HepG2 (cell line): ENCODE measurements at regions not wholly inside any gene's neighbourhood (a gene's known extent, or its start where the extent isn't known, plus 50 kb on each side); places are given as distances from the start of the nearest gene placed in this dataset.

Experiments
- ATAC-seq: fragments of 200-7000 bp; cut with Tn5 transposase; 3 replicates; pipeline ENCODE4 v1.9.1; 2020; ENCODE audit warnings: mild to moderate bottlenecking, moderate library complexity
- BruUV-seq: library from RNA; stranded (reverse); fragments of 400-500 nt; replicated peaks from 2 replicates; lab custom pipeline; 2021; lab: Mats Ljungman, UMichigan
- CTCF ChIA-PET: fragments of 300-600 bp; formaldehyde crosslinking; extraction: SDS; loops from one replicate; lab custom pipeline; 2021; ENCODE audit warnings: low total read pairs, inconsistent platforms, low intra/inter-chr PET ratio; lab: Yijun Ruan, JAX
- POLR2A ChIA-PET: fragments of 350-600 bp; sonication (Branson Sonifier 250); formaldehyde crosslinking; loops from one replicate; lab custom pipeline; 2020; ENCODE audit warnings: antibody characterized with exemption, inconsistent platforms; lab: Yijun Ruan, JAX
- DNase-seq: peaks from one replicate; pipeline ENCODE4 v3.0.0-alpha.2; 2015; ENCODE audit warnings: low spot score
- FAIRE-seq: peaks from 3 replicates; lab custom pipeline; 2011; peaks lifted over from hg19 to GRCh38; lab: Jason Lieb, UNC
- H2AFZ ChIP-seq: one replicate; pipeline ENCODE4 v1.6.1; 2011; ENCODE audit warnings: low read length, inconsistent platforms
- H3K27ac ChIP-seq: fragments of 300-600 bp; 3 replicates; pipeline ENCODE4 v1.8.0; 2011; ENCODE audit warnings: mixed run types, mild to moderate bottlenecking, mixed read lengths, low read length, inconsistent platforms; ENCODE audit not compliant: insufficient read depth; ENCODE audit errors: extremely low read length
- H3K27me3 ChIP-seq, 2 experiments: fragments of 200-600 bp in 1 of 2; 2 replicates in 1 of 2; 3 replicates in 1 of 2; pipeline versions ENCODE4 v1.6.0 to v1.8.0; 2011; ENCODE audit warnings: low read length in 2 of 2, mild to moderate bottlenecking in 2 of 2, moderate library complexity in 2 of 2, inconsistent platforms in 1 of 2; ENCODE audit not compliant: insufficient read depth in 2 of 2, control insufficient read depth in 1 of 2
- H3K36me3 ChIP-seq, 2 experiments: fragments of 200-600 bp in 1 of 2; replicated peaks in 1 of 2; 2 replicates in 1 of 2; 3 replicates in 1 of 2; pipeline versions ENCODE4 v1.5.1 to v1.8.0; 2011; ENCODE audit warnings: low read length in 2 of 2, inconsistent platforms in 1 of 2; ENCODE audit not compliant: insufficient read depth in 2 of 2, control insufficient read depth in 1 of 2
- H3K4me1 ChIP-seq: 2 replicates; pipeline ENCODE4 v1.5.1; 2012; ENCODE audit warnings: low read length, inconsistent platforms; ENCODE audit not compliant: insufficient read depth
- H3K4me2 ChIP-seq: 2 replicates; pipeline ENCODE4 v1.6.0; 2011; ENCODE audit warnings: low read depth, low read length, inconsistent platforms
- H3K4me3 ChIP-seq, 3 experiments: fragments of 200-600 bp in 1 of 3; sonication (generic), shearing (Covaris generic) in 1 of 3; replicated peaks in 1 of 3; 2 replicates each; pipeline ENCODE4 v1.5.1; 2011 to 2016; ENCODE audit warnings: low read length in 3 of 3, inconsistent platforms in 2 of 3, low read depth in 2 of 3, mild to moderate bottlenecking in 2 of 3, control low read depth in 1 of 3, mixed read lengths in 1 of 3; ENCODE audit not compliant: insufficient read depth in 1 of 3
- H3K79me2 ChIP-seq: one replicate; pipeline ENCODE4 v1.6.1; 2011; ENCODE audit warnings: low read length, inconsistent platforms; ENCODE audit not compliant: insufficient read depth
- H3K9ac ChIP-seq: 2 replicates; pipeline ENCODE4 v1.6.0; 2011; ENCODE audit warnings: mild to moderate bottlenecking, low read depth, low read length, inconsistent platforms; ENCODE audit not compliant: insufficient read depth
- H3K9me3 ChIP-seq: 2 replicates; pipeline ENCODE4 v1.5.1; 2012; ENCODE audit warnings: mild to moderate bottlenecking, low read length
- H4K20me1 ChIP-seq: 2 replicates; pipeline ENCODE4 v1.6.0; 2011; ENCODE audit warnings: inconsistent platforms, mild to moderate bottlenecking, low read length, moderate library complexity; ENCODE audit not compliant: insufficient read depth
- FOXP1 ChIP-seq, 2 experiments: fragments of 450-650 bp in 1 of 2; IDR thresholded peaks; 2 replicates each; pipeline ENCODE4 v1.6.1; 2017 to 2018; ENCODE audit warnings: antibody characterized with exemption in 1 of 2
- MAF1 ChIP-seq: sonication (generic); formaldehyde crosslinking; IDR thresholded peaks from 2 replicates; pipeline ENCODE4 v1.5.0; 2020; ENCODE audit warnings: missing genetic modification reagents, borderline replicate concordance
- MYC ChIP-seq: sonication (generic); formaldehyde crosslinking; IDR thresholded peaks from 2 replicates; pipeline ENCODE4 v1.9.0; 2021; ENCODE audit warnings: missing genetic modification reagents, borderline replicate concordance
- NAIF1 ChIP-seq: sonication (generic); formaldehyde crosslinking; IDR thresholded peaks from 2 replicates; pipeline ENCODE4 v1.5.0; 2020; ENCODE audit warnings: mild to moderate bottlenecking, missing genetic modification reagents, borderline replicate concordance
- RFX5 ChIP-seq: IDR thresholded peaks from 2 replicates; pipeline ENCODE4 v1.6.1; 2011; ENCODE audit warnings: low read depth, low read length, improper control_type of control experiment
- SSRP1 ChIP-seq: IDR thresholded peaks from 2 replicates; pipeline ENCODE4 v1.6.1; 2016; ENCODE audit warnings: control low read depth
- ZNF34 ChIP-seq: sonication (generic); formaldehyde crosslinking; IDR thresholded peaks from 2 replicates; pipeline ENCODE4 v1.4.0; 2020; ENCODE audit warnings: mild to moderate bottlenecking, missing genetic modification reagents, borderline replicate concordance
- in situ Hi-C: cut with HindIII; loops from 2 replicates; pipeline ENCODE4 v1.10.0; 2017; ENCODE audit warnings: low pct_unique_long_range_greater_than_20kb; ENCODE audit not compliant: extremely low pct_ligation_motif_present
- intact Hi-C: fragments of 100-400 bp; cut with micrococcal nuclease; formaldehyde crosslinking; loops from one replicate; pipeline ENCODE4 v1.10.0; 2022; ENCODE audit not compliant: unreplicated experiment
- TF ChIP-seq, protein P1 (sequence below): sonication (generic); formaldehyde crosslinking; conservative IDR thresholded peaks from 2 replicates; pipeline ENCODE4 v1.5.0; 2020; ENCODE audit warnings: missing genetic modification reagents
- TF ChIP-seq, protein P2 (sequence below): sonication (generic); formaldehyde crosslinking; conservative IDR thresholded peaks from 2 replicates; pipeline ENCODE4 v1.8.1; 2023; ENCODE audit warnings: missing genetic modification reagents

DNA sequence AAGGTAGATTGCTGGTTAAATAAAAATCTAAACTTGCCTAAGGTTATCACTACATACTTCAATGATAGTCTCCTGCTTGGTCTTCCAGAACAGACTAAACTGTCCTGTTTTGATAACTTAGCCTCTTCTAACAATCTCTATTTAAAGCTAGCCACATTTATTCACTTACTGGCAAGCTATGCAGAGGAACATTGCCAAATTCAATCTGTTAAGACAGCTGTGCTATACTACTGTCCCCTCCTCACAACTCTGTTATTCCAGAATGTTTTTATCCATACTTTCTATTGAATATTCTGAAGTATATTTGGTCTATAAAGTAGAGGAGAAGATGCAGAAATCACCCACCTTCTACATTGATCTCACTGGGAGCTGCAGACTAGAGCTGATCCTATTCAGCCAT lies 594.0 kb upstream of the CCDC54 start:
- no peaks in the 10 kb centered on the region for H4K20me1 ChIP-seq
- H3K4me1 ChIP-seq: no peaks in the 10 kb centered on the region
- H3K4me3 ChIP-seq: no peak overlapping the region
- no peak for TF ChIP-seq ZNF34 (CRISPR knock-in tag)
- no peak for TF ChIP-seq FOXP1 (IDR thresholded peaks at IDR 0.05)
- no peak for TF ChIP-seq FOXP1 (CRISPR knock-in tag; IDR thresholded peaks at IDR 0.05)
- TF ChIP-seq MAF1 (CRISPR knock-in tag): no peak
- TF ChIP-seq SSRP1 (CRISPR knock-in tag): no peak
- TF ChIP-seq, protein P1, sequence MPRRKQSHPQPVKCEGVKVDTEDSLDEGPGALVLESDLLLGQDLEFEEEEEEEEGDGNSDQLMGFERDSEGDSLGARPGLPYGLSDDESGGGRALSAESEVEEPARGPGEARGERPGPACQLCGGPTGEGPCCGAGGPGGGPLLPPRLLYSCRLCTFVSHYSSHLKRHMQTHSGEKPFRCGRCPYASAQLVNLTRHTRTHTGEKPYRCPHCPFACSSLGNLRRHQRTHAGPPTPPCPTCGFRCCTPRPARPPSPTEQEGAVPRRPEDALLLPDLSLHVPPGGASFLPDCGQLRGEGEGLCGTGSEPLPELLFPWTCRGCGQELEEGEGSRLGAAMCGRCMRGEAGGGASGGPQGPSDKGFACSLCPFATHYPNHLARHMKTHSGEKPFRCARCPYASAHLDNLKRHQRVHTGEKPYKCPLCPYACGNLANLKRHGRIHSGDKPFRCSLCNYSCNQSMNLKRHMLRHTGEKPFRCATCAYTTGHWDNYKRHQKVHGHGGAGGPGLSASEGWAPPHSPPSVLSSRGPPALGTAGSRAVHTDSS (CRISPR knock-in tag): no peak
- no peak for TF ChIP-seq RFX5
- TF ChIP-seq NAIF1 (CRISPR knock-in tag): no peak
- TF ChIP-seq, protein P2, sequence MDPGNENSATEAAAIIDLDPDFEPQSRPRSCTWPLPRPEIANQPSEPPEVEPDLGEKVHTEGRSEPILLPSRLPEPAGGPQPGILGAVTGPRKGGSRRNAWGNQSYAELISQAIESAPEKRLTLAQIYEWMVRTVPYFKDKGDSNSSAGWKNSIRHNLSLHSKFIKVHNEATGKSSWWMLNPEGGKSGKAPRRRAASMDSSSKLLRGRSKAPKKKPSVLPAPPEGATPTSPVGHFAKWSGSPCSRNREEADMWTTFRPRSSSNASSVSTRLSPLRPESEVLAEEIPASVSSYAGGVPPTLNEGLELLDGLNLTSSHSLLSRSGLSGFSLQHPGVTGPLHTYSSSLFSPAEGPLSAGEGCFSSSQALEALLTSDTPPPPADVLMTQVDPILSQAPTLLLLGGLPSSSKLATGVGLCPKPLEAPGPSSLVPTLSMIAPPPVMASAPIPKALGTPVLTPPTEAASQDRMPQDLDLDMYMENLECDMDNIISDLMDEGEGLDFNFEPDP: no peak
- TF ChIP-seq MYC: no peak
- CTCF ChIA-PET: no interaction called here
- no peak overlapping the region for H3K4me2 ChIP-seq
- ATAC-seq (no peak), DNase-seq (no peak), FAIRE-seq (no peak)
- no peaks in the 10 kb centered on the region for H3K9me3 ChIP-seq
- H3K27ac ChIP-seq: no peak overlapping the region
- H2AFZ ChIP-seq: no peak overlapping the region
- H3K9ac ChIP-seq: no peak overlapping the region
- BruUV-seq: no TSS peak
- no peaks in the 10 kb centered on the region for H3K36me3 ChIP-seq
- intact Hi-C loops: no loop called here
- POLR2A ChIA-PET: no interaction called here
- no peaks in the 10 kb centered on the region for H3K79me2 ChIP-seq
- no peaks in the 10 kb centered on the region for H3K27me3 ChIP-seq
- in situ Hi-C loops: no loop called here
